WTC11 (cell line): ENCODE measurements at regions not wholly inside any gene's neighbourhood (a gene's known extent, or its start where the extent isn't known, plus 50 kb on each side); places are given as distances from the start of the nearest gene placed in this dataset.

Source experiments
- CTCF ChIP-seq: fragments of 200-600 bp; IDR thresholded peaks from 2 replicates; pipeline ENCODE4 v1.8.0; 2022; ENCODE audit warnings: antibody characterized with exemption
- JUN ChIP-seq: sonication (generic); formaldehyde crosslinking; IDR thresholded peaks from 2 replicates; pipeline ENCODE4 v1.8.0; 2023; ENCODE audit warnings: mild to moderate bottlenecking, missing genetic modification reagents
- MAX ChIP-seq: sonication (generic); formaldehyde crosslinking; IDR thresholded peaks from 2 replicates; pipeline ENCODE4 v1.8.0; 2022; ENCODE audit warnings: mild to moderate bottlenecking, missing genetic modification reagents
- NFE2L1 ChIP-seq: sonication (generic); formaldehyde crosslinking; IDR thresholded peaks from 2 replicates; pipeline ENCODE4 v1.8.1; 2023; ENCODE audit warnings: missing genetic modification reagents
- USF2 ChIP-seq: sonication (generic); formaldehyde crosslinking; IDR thresholded peaks from 2 replicates; pipeline ENCODE4 v1.8.1; 2023; ENCODE audit warnings: mild to moderate bottlenecking, missing genetic modification reagents, moderate library complexity

- TF ChIP-seq USF2: no peak
- TF ChIP-seq NFE2L1: no peak
- TF ChIP-seq CTCF: no peak
- no peak for TF ChIP-seq MAX
- TF ChIP-seq JUN (CRISPR knock-in tag): no peak
These were observed 559.3 kb upstream of the ZFP42 start for GRCh38 chr4:187436251-187436650.
